Renal pelvis (tissue), 1 donor: ENCODE measurements at regions not wholly inside any gene's neighbourhood (a gene's known extent, or its start where the extent isn't known, plus 50 kb on each side); places are given as distances from the start of the nearest gene placed in this dataset.
"Not testable (repeated sequence)": the region's sequence is repeated elsewhere in the genome, so short reads cannot be mapped to it uniquely, and the experiment has no call there.

Experiments used
- DNase-seq: peaks from one replicate; pipeline ENCODE4 v3.0.0-alpha.2; 2013

DNA sequence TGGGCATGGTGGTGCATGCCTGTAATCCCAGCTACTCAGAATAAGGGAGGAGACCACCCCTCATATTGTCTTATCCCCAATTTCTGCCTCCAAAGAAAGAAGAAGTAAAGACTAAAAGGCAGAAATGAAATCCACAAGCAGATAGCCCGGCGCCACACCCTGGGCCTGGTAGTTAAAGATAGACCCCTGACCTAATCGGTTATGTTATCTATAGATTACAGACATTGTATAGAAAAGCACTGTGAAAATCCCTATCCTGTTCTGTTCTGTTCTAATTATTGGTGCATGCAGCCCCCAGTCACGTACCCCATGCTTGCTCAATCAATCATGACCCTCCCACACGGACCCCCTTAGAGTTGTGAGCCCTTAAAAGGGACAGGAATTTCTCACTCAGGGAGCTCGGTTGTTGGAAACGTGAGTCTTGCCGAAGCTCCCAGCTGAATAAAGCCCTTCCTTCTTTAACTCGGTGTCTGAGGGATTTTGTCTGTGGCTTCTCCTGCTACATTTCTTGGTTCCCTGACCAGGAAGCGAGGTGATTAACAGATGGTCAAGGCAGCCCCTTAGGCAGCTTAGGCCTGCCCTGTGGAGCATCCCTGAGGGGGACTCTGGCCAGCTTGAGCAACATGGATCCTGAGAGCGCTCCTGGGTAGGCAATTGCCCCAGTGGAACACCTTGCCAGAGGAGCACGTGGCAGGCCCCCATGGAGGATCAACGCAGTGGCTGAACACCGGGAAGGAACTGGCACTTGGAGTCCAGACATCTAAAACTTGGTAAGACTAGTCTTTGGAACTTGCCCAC, 188.7 kb upstream of the NDUFV2 start:
- DNase-seq = not testable (repeated sequence)

DNA sequence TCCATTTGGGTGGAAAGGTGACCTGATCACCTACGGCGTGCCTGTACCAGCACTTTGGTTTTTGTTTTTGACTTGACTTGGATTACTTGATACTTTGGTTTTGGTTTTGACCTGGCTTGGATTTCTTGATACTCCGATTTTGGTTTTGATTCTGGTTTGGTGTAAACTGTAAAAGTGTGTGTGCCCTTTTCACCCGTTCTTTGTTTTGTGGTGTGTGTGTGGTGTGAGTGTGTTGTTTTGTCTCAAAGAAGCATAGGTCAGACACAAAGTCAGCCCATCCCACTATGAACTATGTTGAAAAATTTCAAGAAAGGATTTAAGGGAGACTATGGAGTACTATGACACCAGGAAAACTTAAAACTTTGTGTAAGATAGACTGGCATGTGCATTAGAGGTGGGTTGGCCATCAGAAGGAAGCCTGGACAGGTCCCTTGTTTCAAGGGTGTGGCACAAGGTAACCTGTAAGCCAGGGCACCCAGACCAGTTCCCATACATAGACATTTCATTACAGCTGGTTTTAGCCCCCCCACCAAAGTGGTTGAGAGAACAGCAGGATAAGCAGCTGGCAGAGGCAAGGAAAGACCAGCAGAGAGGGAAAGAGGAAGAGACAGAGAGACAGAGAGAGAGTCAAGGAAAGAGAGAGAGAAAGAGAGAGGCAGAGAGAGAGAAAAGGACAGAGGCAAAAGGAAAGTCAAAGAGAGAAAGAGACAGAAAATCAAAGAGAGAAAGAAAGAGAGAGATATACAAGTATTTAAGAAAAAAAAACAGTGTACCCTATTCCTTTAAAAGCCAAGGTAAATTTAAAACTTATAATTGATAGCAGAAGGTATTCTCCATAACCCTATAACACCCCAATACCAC, 187.9 kb upstream of the NDUFV2 start:
- DNase-seq = not testable (repeated sequence)

DNA sequence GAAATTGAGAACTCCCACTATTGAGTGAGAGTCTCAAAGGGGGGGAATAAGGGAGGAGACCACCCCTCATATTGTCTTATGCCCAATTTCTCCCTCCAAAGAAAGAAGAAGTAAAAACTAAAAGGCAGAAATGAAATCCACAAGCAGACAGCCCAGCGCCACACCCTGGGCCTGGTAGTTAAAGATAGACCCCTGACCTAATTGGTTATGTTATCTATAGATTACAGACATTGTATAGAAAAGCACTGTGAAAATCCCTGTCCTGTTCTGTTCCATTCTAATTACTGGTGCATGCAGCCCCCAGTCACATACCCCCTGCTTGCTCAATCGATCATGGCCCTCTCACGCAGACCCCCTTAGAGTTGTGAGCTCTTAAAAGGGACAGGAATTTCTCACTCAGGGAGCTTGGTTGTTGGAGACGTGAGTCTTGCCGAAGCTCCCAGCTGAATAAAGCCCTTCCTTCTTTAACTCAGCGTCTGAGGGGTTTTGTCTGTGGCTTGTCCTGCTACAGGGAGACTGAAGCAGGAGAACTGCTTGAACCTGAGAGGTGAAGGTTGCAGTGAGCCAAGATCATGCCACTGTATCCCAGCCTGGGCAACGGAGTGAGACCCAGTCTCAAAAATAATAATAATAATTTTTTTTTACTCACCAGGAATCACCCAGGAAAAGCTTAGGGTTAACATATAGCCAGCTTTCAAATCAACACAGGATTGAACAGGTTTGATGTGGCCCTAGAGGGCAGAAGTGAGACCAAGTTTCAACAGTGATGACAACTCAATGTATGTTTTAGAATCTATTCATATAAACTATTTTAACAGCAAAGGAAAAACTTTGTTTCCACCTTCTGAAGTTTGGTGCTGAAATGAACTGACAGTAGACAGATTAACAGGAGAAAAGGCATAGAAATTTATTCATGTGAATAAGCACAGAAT, 181.4 kb upstream of the NDUFV2 start:
- DNase-seq = not testable (repeated sequence)

DNA sequence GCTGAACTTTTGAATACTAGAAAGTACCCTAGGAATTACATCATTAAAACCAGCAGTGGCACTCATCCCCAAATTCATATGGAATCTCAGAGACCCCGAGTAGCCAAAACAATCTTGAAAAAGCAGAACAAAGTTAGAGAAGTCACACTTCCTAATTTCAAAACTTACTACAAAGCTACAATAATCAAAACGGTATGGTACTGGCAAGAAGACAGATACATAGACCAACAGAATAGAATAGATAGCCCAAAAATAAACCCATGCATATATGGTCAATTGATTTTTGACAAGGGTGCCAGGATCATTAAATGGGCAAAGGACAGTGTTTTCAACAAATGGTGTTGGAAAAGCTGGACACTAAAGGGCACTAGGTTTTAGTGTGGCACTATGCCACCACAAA, 176.0 kb upstream of the NDUFV2 start:
- no peak for DNase-seq

DNA sequence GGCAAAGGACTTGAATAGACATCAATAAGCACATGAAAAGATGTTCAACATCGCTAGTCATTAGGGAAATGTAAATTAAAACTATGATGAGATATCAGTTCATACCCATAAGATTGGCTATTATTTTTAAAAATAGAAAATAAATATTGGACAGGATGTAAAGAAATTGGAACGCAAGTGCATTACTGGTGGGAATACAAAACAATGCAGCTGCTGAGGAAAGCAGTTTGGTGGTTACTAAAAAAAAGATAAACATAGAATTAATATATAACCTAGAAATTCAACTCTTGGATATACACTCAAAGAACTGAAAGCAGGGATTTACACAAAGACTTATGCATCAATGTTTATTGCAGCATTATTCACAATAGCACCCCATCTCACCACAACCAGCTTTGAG, 174.5 kb upstream of the NDUFV2 start:
- DNase-seq = no peak

DNA sequence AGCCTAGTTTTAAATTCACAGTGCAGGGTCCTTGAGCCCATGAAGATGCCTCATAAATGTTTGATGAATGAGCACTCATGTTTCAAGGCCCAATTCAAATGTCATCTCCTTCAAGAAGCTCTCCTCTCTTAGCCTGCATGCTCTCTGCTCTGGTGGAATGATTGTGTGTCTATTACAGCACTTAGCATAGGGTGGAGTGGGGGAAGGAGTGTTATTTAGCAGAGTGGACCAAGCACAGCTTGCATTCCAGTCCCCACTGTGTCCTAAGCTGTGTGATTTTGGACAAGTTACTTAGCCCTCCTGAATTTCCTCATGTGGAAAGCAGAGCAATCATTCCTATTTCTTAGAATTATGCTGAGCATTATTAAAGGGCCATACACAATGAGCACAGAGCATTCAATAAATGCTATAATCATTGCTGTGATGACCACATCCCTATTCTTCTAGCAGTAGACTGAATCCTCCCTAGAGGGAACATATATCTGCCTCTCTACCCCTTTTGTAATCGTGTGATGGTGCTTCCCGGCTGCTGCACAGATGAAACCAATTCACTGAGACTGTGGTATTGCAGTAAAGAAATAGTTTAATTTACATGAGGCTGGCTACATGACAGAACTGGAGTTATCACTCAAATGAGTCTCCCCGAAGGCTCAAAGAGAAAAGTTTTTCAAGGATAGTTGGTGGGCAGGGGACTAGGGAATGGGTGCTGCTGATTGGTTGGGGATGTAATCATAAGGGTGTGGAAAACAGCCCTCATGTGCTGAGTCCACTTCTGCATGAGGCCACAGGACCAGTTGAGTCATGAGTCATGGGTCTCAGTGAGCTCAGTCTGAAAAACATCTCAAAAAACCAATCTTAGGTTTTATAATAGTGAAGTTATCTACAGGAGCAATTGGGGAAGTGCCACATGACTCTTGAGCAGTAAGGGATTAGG, 173.4 kb upstream of the NDUFV2 start:
- no peak for DNase-seq

DNA sequence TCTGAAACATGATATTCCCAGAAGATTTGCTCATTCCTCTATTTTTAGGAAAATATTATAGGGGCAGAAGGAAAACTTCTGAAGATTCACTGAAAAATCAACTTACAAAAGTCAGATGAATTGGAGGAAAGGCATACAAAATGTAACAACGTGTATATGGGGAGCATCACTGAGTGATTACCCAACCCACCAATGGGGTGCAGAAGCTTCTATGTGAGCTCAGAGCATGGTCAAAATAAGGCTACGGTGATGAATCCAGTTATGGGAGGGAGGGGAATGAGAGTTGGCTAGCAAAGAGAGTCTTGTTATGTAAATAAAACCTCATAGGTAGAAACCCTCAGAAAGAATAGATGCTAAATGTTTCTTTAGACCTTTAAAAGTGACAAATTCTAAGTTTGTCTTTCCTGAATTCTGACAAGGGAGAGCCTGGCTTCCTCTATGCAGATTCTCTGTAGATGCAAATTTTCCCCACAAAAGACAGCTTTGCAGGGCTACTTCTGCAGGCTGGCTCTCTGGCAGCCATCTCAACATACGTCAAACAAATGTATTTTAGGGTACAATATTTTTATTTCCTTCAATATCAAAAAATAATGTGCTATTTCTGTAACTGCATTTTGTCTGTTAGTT, 171.4 kb upstream of the NDUFV2 start:
- no peak for DNase-seq

DNA sequence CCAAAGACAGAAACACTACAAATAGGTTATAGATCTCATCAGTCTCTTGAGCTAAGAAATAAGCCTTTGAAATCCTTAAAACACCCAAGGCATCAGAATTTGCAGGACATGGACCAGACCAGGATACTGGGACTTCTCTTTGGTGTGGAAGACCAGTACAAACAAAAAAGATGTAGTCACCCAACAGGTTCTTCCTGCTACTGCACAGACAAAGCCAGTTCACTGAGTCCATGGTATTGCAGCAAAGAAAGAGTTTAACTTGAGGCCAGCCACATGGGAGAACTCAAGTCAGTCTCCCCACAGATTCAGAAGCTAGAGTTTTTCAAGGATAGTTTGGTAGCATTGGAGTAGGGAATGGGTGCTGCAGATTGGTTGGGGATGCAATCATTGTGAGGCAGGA, 169.6 kb upstream of the NDUFV2 start:
- no peak for DNase-seq

DNA sequence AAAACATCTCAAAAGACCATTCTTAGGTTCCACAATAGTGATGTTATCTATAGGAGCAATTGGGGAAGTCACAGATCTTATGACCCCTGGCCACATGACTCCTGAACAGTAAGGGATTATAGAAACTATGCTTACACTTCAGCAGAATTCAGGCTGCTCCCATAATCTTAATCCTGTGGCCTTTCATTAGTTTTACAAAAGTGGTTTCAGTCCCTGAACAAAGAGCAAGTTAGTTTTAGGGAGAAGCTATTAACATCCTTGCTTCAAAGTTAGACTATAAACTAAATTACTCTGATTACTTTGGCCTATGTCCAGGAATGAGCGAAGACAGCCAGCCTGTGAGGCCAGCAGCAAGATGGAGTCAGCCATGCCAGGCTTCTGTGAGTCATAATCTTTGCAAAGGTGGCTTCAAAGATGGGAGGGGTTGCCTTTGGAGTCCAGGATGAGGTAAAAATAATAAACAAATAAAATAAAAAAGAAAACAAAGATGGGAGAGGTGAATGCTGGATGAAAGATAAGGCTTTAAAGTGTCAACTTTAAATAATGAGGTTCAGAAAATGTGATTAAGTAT, 168.7 kb upstream of the NDUFV2 start:
- no peak for DNase-seq

DNA sequence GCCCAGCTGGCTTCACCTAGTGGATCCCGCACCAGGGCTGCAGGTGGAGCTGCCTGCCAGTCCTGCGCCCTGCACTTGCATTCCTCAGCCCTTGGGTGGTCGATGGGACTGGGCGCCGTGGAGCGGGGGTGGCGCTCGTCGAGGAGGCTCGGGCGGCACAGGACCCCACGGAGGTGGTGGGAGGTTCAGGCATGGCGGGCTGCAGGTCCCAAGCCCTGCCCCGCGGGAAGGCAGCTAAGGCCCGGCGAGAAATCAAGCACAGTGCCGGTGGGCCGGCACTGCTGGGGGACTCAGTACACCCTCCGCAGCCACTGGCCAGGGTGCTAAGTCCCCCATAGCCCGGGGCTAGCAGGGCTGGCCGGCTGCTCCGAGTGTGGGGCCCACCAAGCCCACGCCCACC, 167.2 kb upstream of the NDUFV2 start:
- DNase-seq = not testable (repeated sequence)

DNA sequence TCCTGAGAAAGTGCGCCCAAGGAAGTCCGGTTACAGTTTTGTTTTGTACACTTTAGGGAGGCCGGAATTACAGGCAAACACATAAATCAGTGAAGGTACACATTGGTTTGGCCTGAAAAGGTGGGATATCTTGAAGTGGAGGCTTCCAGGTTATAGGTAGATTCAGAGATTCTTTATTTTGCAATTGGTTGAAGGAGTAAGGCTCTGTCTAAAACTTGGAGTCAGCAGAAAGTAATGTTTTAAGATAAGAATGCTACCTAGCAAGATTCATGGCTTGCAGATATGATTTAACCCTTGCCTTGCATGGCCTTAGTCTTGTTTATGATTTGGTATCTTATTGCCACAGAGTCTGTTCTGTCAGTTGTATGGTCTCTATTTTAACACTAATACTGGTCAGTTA, 165.9 kb upstream of the NDUFV2 start:
- DNase-seq = no peak

DNA sequence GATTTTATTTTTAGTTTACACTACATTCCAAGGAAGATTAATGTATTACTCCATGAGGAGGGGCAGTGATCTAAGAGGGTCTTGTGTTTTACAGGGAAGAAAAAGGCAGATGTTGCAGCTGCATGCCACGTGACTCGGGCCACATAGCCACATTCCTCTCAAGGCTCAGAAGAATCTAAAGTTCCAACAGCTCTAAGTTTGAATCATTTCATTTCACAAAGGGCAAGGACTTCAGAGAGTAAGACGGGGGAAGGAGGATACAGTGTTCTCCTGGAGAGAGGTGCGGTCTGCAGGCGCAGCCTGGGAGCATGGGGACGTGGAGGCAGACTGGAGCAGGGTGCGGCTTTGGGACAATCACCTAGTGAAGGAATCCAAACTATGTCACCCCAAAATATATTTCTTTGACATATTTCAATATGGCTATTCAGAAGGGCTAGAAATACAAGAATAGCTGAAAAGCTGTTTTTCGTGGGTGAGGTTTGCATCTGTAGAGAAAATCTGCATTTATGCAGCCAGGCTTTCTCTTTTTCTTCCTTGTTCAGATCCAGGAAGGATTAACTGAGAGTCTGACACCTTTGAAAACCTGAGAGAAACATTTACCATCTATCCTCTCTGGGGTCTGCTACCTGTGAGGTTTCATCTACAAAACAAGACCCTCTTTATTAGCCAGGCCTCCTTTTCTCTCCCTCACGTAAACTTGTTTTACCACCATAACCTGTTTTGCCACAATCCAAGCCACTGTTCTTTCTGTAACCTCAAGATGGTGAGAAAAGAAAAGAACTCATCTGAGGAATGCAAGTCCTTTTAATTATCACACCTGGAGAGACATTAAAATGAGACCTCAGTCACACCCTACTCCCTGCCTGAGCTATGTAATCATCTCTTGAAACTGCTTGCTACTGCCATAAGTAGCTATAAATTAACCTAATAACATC, 165.1 kb upstream of the NDUFV2 start:
- no peak for DNase-seq

DNA sequence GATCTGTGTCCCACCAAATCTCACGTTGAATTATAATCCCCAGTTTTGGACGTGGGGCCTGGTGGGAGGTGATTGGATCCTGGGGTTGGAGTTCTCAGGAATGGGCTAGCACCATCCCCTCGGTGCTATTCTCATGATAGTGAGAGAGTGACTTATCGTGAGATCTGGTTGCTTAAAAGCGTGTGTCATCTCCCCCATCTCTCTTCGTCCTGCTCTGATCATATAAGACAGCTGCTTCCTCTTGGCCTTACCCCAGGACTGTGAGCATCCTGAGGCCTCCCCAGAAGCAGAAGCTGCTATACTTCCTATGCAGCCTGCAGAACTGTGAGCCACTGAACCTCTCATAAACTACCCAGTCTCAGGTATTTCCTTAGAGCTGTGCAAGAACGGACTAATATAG, 163.7 kb upstream of the NDUFV2 start:
- DNase-seq = no peak

DNA sequence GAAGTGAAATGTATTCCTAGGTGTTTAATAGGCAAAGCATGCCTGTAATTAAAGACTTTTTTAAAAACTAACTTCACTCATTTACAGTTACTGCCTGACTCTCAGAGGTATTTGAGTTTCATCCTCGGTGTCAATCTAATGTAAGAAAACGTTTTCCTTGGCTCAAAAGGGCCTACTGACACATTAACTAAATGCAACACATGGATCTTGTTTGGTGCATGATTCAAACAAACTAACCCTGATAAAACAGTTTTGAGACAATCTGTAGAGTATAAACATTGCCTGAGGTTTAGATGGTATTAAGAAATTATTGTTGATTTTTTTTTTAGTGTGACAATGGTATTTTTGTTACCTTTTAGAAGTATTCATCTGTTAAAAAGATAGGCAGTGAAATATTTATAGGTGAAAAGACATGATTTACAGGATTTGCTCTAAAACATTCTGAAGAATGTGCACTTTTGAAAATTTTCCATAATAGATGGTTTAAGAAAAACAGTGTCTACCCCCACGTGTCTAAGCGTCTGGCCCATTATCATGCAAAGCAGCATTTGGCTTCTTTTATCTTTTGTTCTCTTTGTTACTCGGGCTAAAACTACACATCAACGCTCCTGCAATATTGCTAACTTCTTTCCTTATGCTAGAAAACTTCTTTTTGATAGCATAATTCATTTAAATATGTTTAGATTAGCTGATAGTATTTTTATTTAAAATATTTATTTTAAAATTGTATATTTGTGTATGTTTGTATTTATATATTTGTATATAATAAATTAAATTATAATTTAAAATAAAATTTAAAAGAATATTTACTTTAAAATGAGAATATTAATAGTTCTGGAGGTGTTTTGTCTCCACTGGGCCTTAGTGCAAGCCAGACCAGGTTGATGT, 160.2 kb upstream of the NDUFV2 start:
- DNase-seq = no peak

DNA sequence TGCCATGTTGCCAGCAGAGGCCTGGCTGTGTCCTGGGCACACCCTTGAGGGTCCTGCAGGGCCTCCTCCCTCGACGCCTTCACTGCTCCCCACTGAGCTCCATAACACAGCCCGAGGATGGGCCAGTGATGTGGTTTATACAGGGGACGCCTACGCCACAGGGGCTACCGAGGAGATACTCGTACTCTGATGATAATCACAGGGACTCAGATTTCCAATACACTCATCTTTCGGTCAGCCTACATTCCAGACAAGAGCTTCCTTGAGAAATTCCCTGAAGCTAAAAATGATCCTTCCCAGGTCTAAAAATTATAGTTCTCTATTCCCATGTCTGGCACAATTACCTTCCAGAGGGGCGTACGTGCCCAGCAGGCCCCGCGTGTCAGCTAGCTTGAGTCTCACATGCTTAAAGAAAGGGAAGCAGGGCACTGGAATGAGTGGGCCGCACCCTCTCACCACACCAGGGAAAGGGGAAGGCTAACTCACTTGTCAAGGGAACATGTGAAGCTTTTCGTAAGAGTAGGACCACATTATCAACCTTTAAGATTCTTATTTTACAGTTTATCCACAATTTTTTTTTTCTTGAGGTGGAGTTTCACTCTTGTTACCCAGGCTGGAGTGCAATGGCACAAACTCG, 159.5 kb upstream of the NDUFV2 start:
- no peak for DNase-seq

DNA sequence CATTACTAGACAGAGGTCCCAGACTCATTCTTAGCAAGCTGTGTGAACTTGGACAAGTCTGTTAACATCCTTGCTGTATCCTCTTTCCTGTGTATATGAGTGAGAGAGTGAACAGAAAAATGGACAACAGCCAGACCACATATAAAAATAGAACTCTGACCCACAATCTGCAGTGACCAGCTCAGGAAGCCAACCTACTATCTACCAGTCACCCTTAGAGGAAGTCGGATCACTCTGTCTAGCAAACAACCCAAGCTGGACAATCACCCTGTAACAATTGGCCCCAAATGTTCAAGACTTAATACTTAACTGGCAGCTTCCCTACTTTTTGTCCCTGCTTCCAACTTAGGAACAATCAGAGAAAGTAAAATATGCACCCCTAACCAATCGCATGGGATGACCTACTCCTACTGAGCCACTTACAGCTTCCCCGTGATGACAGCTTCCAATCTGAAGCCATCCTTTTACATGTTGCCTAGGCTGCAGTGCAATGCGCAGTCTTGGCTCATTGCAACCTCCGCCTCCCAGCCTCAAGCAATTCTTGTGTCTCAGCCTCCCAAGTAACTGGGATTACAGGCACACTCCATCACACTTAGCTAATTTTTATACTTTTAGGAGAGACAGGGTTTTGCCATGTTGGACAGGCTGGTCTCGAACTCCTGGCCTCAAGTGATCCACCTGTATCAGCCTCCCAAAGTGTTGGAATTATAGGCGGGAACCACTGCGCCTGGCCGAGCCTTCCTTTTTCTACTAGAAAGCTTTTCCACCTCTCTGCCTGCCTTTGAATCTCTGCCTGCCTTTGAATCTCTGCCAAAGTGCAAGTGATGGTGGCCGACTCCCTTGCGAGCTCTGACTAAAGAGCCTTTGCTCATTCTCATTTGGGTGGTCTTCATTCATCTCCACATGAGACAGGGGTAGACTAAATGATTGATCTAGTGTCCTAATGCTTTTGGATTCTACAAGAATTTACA, 158.3 kb upstream of the NDUFV2 start:
- no peak for DNase-seq
